Gastrocnemius medialis (tissue), 4 donors: ENCODE measurements at regions not wholly inside any gene's neighbourhood (a gene's known extent, or its start where the extent isn't known, plus 50 kb on each side); places are given as distances from the start of the nearest gene placed in this dataset.

Source experiments
- POLR2A ChIP-seq, 2 donors: fragments of 450-650 bp; IDR thresholded peaks; one replicate each; pipeline ENCODE4 v1.6.1; 2017; ENCODE audit warnings: antibody characterized with exemption in 2 of 2, mild to moderate bottlenecking in 2 of 2, moderate library complexity in 2 of 2
- TF ChIP-seq, protein P1 (sequence below), 5 experiments: fragments of 450-650 bp in 3 of 5; fragments of 200-600 bp in 2 of 5; sonication (generic) in 2 of 5; IDR thresholded peaks in 4 of 5; conservative IDR thresholded peaks in 1 of 5; 1 replicate in 4 of 5; 2 replicates in 1 of 5; pipeline ENCODE4 v1.5.1; 2016 to 2019; ENCODE audit warnings: antibody characterized with exemption in 5 of 5, mild to moderate bottlenecking in 3 of 5, moderate library complexity in 3 of 5

- TF ChIP-seq, protein P1, sequence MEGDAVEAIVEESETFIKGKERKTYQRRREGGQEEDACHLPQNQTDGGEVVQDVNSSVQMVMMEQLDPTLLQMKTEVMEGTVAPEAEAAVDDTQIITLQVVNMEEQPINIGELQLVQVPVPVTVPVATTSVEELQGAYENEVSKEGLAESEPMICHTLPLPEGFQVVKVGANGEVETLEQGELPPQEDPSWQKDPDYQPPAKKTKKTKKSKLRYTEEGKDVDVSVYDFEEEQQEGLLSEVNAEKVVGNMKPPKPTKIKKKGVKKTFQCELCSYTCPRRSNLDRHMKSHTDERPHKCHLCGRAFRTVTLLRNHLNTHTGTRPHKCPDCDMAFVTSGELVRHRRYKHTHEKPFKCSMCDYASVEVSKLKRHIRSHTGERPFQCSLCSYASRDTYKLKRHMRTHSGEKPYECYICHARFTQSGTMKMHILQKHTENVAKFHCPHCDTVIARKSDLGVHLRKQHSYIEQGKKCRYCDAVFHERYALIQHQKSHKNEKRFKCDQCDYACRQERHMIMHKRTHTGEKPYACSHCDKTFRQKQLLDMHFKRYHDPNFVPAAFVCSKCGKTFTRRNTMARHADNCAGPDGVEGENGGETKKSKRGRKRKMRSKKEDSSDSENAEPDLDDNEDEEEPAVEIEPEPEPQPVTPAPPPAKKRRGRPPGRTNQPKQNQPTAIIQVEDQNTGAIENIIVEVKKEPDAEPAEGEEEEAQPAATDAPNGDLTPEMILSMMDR (IDR thresholded peaks at IDR 0.05 in 4 of 5, conservative IDR thresholded peaks at IDR 0.05 in 1 of 5), result no peak
- no peak for TF ChIP-seq POLR2A (IDR thresholded peaks at IDR 0.05)
These were observed 80.7 kb upstream of the RNF152 start for GRCh38 chr18:61973273-61974115.
